ENCODE measurements at regions not wholly inside any gene's neighbourhood (a gene's known extent, or its start where the extent isn't known, plus 50 kb on each side); places are given as distances from the start of the nearest gene placed in this dataset.

GRCh38 chr2:196500686-196501431 is 138.7 kb upstream of the CCDC150 start:
- TF ChIP-seq, protein P1, sequence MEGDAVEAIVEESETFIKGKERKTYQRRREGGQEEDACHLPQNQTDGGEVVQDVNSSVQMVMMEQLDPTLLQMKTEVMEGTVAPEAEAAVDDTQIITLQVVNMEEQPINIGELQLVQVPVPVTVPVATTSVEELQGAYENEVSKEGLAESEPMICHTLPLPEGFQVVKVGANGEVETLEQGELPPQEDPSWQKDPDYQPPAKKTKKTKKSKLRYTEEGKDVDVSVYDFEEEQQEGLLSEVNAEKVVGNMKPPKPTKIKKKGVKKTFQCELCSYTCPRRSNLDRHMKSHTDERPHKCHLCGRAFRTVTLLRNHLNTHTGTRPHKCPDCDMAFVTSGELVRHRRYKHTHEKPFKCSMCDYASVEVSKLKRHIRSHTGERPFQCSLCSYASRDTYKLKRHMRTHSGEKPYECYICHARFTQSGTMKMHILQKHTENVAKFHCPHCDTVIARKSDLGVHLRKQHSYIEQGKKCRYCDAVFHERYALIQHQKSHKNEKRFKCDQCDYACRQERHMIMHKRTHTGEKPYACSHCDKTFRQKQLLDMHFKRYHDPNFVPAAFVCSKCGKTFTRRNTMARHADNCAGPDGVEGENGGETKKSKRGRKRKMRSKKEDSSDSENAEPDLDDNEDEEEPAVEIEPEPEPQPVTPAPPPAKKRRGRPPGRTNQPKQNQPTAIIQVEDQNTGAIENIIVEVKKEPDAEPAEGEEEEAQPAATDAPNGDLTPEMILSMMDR (IDR thresholded peaks at IDR 0.05; ENCODE audit: insufficient read depth, low read depth, low read length), result no peak
- no peak for TF ChIP-seq EZH2 (IDR thresholded peaks at IDR 0.05; ENCODE audit: insufficient read depth, low read length)
